ENCODE measurements at regions not wholly inside any gene's neighbourhood (a gene's known extent, or its start where the extent isn't known, plus 50 kb on each side); places are given as distances from the start of the nearest gene placed in this dataset.

DNA sequence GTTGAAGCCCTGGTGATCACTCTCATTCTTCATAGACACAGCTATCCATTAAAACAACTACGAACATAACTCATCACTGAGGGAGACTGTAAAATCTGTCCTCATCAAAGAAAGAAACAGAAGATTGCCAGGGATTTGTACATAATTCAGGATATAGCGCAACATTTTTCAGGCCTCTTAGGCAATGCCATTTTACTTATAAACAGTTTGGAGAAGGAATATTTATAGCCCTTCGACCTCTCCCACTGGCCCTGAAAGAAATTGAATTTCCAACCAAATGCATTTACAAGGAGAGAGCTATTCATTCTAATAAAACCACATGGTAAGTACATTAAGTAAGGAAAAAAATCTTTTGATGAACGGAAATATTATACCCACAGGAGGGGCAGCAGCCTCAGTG is 295.0 kb downstream of the RAD51AP2 start:
- Histone ChIP-seq H2AFZ (ENCODE audit: low read depth, low read length) (no peak overlapping the region), H3F3A (ENCODE audit: insufficient read depth, low read length, poor library complexity, severe bottlenecking) (no peaks in the 10 kb centered on the region), H3K27me3 (ENCODE audit: insufficient read depth, low read depth, low read length) (no peaks in the 10 kb centered on the region), H3K9ac (ENCODE audit: low read length) (no peak overlapping the region), H4K20me1 (ENCODE audit: insufficient read depth) (no peaks in the 10 kb centered on the region), H3K9me3 (ENCODE audit: low read length) (no peaks in the 10 kb centered on the region), H3K27ac (ENCODE audit: low read length) (no peak overlapping the region), H3K36me3 (ENCODE audit: insufficient read depth, low read length) (no peaks in the 10 kb centered on the region), H3K9me2 (ENCODE audit: insufficient read depth, low read length) (no peaks in the 10 kb centered on the region), H3K79me2 (replicated peaks; ENCODE audit: insufficient read depth, low read length) (no peaks in the 10 kb centered on the region), H3K4me2 (ENCODE audit: low read length) (no peak overlapping the region), H3K4me3 (ENCODE audit: low read length) (no peak overlapping the region)
- TF ChIP-seq SMC3 (conservative IDR thresholded peaks at IDR 0.05; ENCODE audit: poor library complexity) (no peak), REST (IDR thresholded peaks at IDR 0.05; ENCODE audit: borderline replicate concordance) (no peak), EP300 (conservative IDR thresholded peaks at IDR 0.05; ENCODE audit: poor library complexity, severe bottlenecking) (no peak), MXI1 (conservative IDR thresholded peaks at IDR 0.05; ENCODE audit: poor library complexity, severe bottlenecking) (no peak), EZH2 (IDR thresholded peaks at IDR 0.05; ENCODE audit: borderline replicate concordance, insufficient read depth, low read length, poor library complexity, severe bottlenecking) (no peak), RAD21 (conservative IDR thresholded peaks at IDR 0.05) (no peak), TAF1 (IDR thresholded peaks at IDR 0.05; ENCODE audit: low read depth) (no peak), POLR2AphosphoS5 (IDR thresholded peaks at IDR 0.05) (no peak)
- TF ChIP-seq, protein P1, sequence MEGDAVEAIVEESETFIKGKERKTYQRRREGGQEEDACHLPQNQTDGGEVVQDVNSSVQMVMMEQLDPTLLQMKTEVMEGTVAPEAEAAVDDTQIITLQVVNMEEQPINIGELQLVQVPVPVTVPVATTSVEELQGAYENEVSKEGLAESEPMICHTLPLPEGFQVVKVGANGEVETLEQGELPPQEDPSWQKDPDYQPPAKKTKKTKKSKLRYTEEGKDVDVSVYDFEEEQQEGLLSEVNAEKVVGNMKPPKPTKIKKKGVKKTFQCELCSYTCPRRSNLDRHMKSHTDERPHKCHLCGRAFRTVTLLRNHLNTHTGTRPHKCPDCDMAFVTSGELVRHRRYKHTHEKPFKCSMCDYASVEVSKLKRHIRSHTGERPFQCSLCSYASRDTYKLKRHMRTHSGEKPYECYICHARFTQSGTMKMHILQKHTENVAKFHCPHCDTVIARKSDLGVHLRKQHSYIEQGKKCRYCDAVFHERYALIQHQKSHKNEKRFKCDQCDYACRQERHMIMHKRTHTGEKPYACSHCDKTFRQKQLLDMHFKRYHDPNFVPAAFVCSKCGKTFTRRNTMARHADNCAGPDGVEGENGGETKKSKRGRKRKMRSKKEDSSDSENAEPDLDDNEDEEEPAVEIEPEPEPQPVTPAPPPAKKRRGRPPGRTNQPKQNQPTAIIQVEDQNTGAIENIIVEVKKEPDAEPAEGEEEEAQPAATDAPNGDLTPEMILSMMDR (IDR thresholded peaks at IDR 0.05; ENCODE audit: poor library complexity, severe bottlenecking), result no peak

DNA sequence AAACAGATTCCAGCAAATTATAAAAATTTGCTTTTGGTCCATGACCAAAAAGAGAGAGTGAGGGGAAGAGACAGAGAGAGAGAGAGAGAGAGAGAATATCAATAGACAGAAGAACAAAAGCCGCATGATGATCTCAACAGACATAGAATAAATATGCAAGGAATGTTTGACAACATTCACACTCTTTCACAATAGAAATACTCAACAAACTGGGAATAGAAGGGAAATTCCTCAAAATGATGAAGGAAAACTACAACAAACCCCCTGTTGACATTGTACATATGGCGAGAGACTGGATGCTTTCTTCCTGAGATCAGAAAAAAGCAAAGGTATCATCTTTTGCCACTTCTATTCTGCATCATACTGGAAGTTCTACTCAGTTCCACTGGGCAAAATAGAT is 309.7 kb downstream of the RAD51AP2 start:
- Histone ChIP-seq H3K4me3 (ENCODE audit: low read length) (no peak overlapping the region), H3K79me2 (replicated peaks; ENCODE audit: insufficient read depth, low read length) (no peaks in the 10 kb centered on the region), H3K9me2 (ENCODE audit: insufficient read depth, low read length) (no peaks in the 10 kb centered on the region), H2AFZ (ENCODE audit: low read depth, low read length) (no peak overlapping the region), H3F3A (ENCODE audit: insufficient read depth, low read length, poor library complexity, severe bottlenecking) (no peaks in the 10 kb centered on the region), H3K4me2 (ENCODE audit: low read length) (no peak overlapping the region), H3K36me3 (ENCODE audit: insufficient read depth, low read length) (no peaks in the 10 kb centered on the region), H3K27me3 (ENCODE audit: insufficient read depth, low read depth, low read length) (no peaks in the 10 kb centered on the region), H3K9me3 (ENCODE audit: low read length) (no peaks in the 10 kb centered on the region), H3K9ac (ENCODE audit: low read length) (no peak overlapping the region), H4K20me1 (ENCODE audit: insufficient read depth) (no peaks in the 10 kb centered on the region), H3K27ac (ENCODE audit: low read length) (no peak overlapping the region)
- TF ChIP-seq, protein P1 (IDR thresholded peaks at IDR 0.05; ENCODE audit: poor library complexity, severe bottlenecking), result no peak
- TF ChIP-seq MXI1 (conservative IDR thresholded peaks at IDR 0.05; ENCODE audit: poor library complexity, severe bottlenecking), result no peak
- no peak for TF ChIP-seq EP300 (conservative IDR thresholded peaks at IDR 0.05; ENCODE audit: poor library complexity, severe bottlenecking)
- no peak for TF ChIP-seq TAF1 (IDR thresholded peaks at IDR 0.05; ENCODE audit: low read depth)
- no peak for TF ChIP-seq POLR2AphosphoS5 (IDR thresholded peaks at IDR 0.05)
- TF ChIP-seq EZH2 (IDR thresholded peaks at IDR 0.05; ENCODE audit: borderline replicate concordance, insufficient read depth, low read length, poor library complexity, severe bottlenecking), result no peak
- TF ChIP-seq RAD21 (conservative IDR thresholded peaks at IDR 0.05), result no peak
- no peak for TF ChIP-seq SMC3 (conservative IDR thresholded peaks at IDR 0.05; ENCODE audit: poor library complexity)
- no peak for TF ChIP-seq REST (IDR thresholded peaks at IDR 0.05; ENCODE audit: borderline replicate concordance)

Measured in neural cell (in vitro differentiated cells).